Sigmoid colon (tissue), 4 donors: ENCODE measurements at regions not wholly inside any gene's neighbourhood (a gene's known extent, or its start where the extent isn't known, plus 50 kb on each side); places are given as distances from the start of the nearest gene placed in this dataset.

Experiments used
- EP300 ChIP-seq, 4 donors: sonication (generic); formaldehyde crosslinking; IDR thresholded peaks; one replicate each; pipeline ENCODE4 v1.6.1; 2017; ENCODE audit warnings: antibody characterized with exemption in 4 of 4
- POLR2A ChIP-seq, 2 donors: fragments of 450-650 bp; IDR thresholded peaks; one replicate each; pipeline ENCODE4 v1.6.1; 2016; ENCODE audit warnings: antibody characterized with exemption in 2 of 2, mild to moderate bottlenecking in 2 of 2, moderate library complexity in 2 of 2
- POLR2AphosphoS5 ChIP-seq, 4 donors: sonication (generic); formaldehyde crosslinking; IDR thresholded peaks; one replicate each; pipeline ENCODE4 v1.6.1; 2017; ENCODE audit warnings: antibody characterized with exemption in 4 of 4
- TF ChIP-seq, protein P1 (sequence below), 4 experiments: fragments of 450-650 bp in 3 of 4; fragments of 200-600 bp in 1 of 4; IDR thresholded peaks; one replicate each; pipeline ENCODE4 v1.5.1; 2016 to 2019; ENCODE audit warnings: antibody characterized with exemption in 4 of 4, mild to moderate bottlenecking in 3 of 4, moderate library complexity in 2 of 4

GRCh38 chr18:51824746-51825145 lies 515.3 kb upstream of the DCC start:
- TF ChIP-seq, protein P1, sequence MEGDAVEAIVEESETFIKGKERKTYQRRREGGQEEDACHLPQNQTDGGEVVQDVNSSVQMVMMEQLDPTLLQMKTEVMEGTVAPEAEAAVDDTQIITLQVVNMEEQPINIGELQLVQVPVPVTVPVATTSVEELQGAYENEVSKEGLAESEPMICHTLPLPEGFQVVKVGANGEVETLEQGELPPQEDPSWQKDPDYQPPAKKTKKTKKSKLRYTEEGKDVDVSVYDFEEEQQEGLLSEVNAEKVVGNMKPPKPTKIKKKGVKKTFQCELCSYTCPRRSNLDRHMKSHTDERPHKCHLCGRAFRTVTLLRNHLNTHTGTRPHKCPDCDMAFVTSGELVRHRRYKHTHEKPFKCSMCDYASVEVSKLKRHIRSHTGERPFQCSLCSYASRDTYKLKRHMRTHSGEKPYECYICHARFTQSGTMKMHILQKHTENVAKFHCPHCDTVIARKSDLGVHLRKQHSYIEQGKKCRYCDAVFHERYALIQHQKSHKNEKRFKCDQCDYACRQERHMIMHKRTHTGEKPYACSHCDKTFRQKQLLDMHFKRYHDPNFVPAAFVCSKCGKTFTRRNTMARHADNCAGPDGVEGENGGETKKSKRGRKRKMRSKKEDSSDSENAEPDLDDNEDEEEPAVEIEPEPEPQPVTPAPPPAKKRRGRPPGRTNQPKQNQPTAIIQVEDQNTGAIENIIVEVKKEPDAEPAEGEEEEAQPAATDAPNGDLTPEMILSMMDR (IDR thresholded peaks at IDR 0.05) = no peak
- TF ChIP-seq POLR2A (IDR thresholded peaks at IDR 0.05) = no peak
- no peak for TF ChIP-seq EP300 (IDR thresholded peaks at IDR 0.05)
- no peak for TF ChIP-seq POLR2AphosphoS5 (IDR thresholded peaks at IDR 0.05)
